GM21526 (cell line): ENCODE measurements at regions not wholly inside any gene's neighbourhood (a gene's known extent, or its start where the extent isn't known, plus 50 kb on each side); places are given as distances from the start of the nearest gene placed in this dataset.

Experiments used
- ATAC-seq: cut with Tn5 transposase; IDR thresholded peaks from one replicate; pipeline ENCODE4 v1.9.1; 2021; ENCODE audit warnings: moderate library complexity; ENCODE audit not compliant: unreplicated experiment, low FRiP score

- no peak for ATAC-seq
These were observed 316.8 kb downstream of the TFAP2C start for GRCh38 chr20:56945901-56946300.

- ATAC-seq: no peak
These were observed 317.1 kb downstream of the BMP7 start for GRCh38 chr20:56949318-56949717.

- ATAC-seq: no peak
These were observed 314.0 kb downstream of the BMP7 start for GRCh38 chr20:56952258-56953047.

- ATAC-seq: no peak
These were observed 313.3 kb downstream of the BMP7 start for GRCh38 chr20:56953048-56953586.

- ATAC-seq: no peak
These were observed 311.6 kb downstream of the BMP7 start for GRCh38 chr20:56954797-56955196.

- ATAC-seq: no peak
These were observed 310.8 kb downstream of the BMP7 start for GRCh38 chr20:56955680-56956079.

GRCh38 chr20:56956534-56956933, 309.9 kb downstream of the BMP7 start:
- no peak for ATAC-seq

GRCh38 chr20:56957737-56958553, 308.5 kb downstream of the BMP7 start:
- no peak for ATAC-seq

- ATAC-seq: no peak
These were observed 301.5 kb downstream of the BMP7 start for GRCh38 chr20:56964901-56965300.

- no peak for ATAC-seq
These were observed 298.5 kb downstream of the BMP7 start for GRCh38 chr20:56967916-56968315.

- no peak for ATAC-seq
These were observed 297.9 kb downstream of the BMP7 start for GRCh38 chr20:56968376-56969048.

- no peak for ATAC-seq
These were observed 291.8 kb downstream of the BMP7 start for GRCh38 chr20:56974499-56975250.

GRCh38 chr20:56975838-56976237, 290.6 kb downstream of the BMP7 start:
- ATAC-seq: no peak

- ATAC-seq: no peak
These were observed 290.1 kb downstream of the BMP7 start for GRCh38 chr20:56976336-56976735.

- ATAC-seq: no peak
These were observed 288.0 kb downstream of the BMP7 start for GRCh38 chr20:56978475-56978874.

- ATAC-seq: no peak
These were observed 287.3 kb downstream of the BMP7 start for GRCh38 chr20:56979125-56979524.

GRCh38 chr20:56981301-56981700, 285.1 kb downstream of the BMP7 start:
- no peak for ATAC-seq

GRCh38 chr20:56983813-56984212, 282.6 kb downstream of the BMP7 start:
- ATAC-seq: no peak

GRCh38 chr20:56985066-56985685, 281.3 kb downstream of the BMP7 start:
- no peak for ATAC-seq

- ATAC-seq: no peak
These were observed 280.0 kb downstream of the BMP7 start for GRCh38 chr20:56986476-56986875.
